Ovary (tissue), 7 donors: ENCODE measurements at regions not wholly inside any gene's neighbourhood (a gene's known extent, or its start where the extent isn't known, plus 50 kb on each side); places are given as distances from the start of the nearest gene placed in this dataset.

ENCODE experiments used
- DNase-seq, 5 donors: peaks; one replicate each; pipeline ENCODE4 v3.0.0-alpha.2; 2019 to 2020
- H3K27ac ChIP-seq, 2 donors: fragments of 200-600 bp; one replicate each; pipeline versions ENCODE4 v1.5.1 to v1.8.0; 2019 to 2022
- H3K27me3 ChIP-seq: fragments of 200-600 bp; one replicate; pipeline ENCODE4 v1.8.0; 2022
- H3K36me3 ChIP-seq: fragments of 200-600 bp; sonication (generic); one replicate; pipeline ENCODE4 v1.5.1; 2019
- H3K4me1 ChIP-seq: one replicate; pipeline ENCODE4 v1.8.1; 2013; ENCODE audit warnings: mild to moderate bottlenecking, moderate library complexity; ENCODE audit not compliant: insufficient read depth
- H3K4me3 ChIP-seq: fragments of 200-600 bp; sonication (generic); one replicate; pipeline ENCODE4 v1.5.1; 2017
- H3K9me3 ChIP-seq, 2 donors: fragments of 200-600 bp in 1 of 2; sonication (generic) in 1 of 2; one replicate each; pipeline versions ENCODE4 v1.5.1 to v1.8.1; 2013 to 2019; ENCODE audit warnings: mild to moderate bottlenecking in 1 of 2, moderate library complexity in 1 of 2
- EP300 ChIP-seq: sonication (generic); formaldehyde crosslinking; IDR thresholded peaks from one replicate; pipeline ENCODE4 v1.6.1; 2017; ENCODE audit warnings: antibody characterized with exemption
- POLR2A ChIP-seq: fragments of 450-650 bp; IDR thresholded peaks from one replicate; pipeline ENCODE4 v1.6.1; 2017; ENCODE audit warnings: antibody characterized with exemption, mild to moderate bottlenecking, moderate library complexity
- WGBS, 3 donors: extraction: QIAGEN DNeasy Blood & Tissue Kit in 1 of 3; methylation state at CpG; one replicate each; pipeline versions ENCODE4 v1.1.5 to v1.1.7; 2013 to 2017; 5-methylcytosine and 5-hydroxymethylcytosine counted together
- intact Hi-C, 4 donors: fragments of 100-400 bp; cut with DNase I; formaldehyde crosslinking; loops; one replicate each; pipeline versions ENCODE4 v1.11.0 to v1.15.1; 2022 to 2023
- TF ChIP-seq, protein P1 (sequence below), 3 donors: fragments of 450-650 bp in 2 of 3; fragments of 200-600 bp in 1 of 3; IDR thresholded peaks; one replicate each; pipeline versions ENCODE4 v1.5.1 to v1.8.0; 2016 to 2022; ENCODE audit warnings: antibody characterized with exemption in 3 of 3, mild to moderate bottlenecking in 1 of 3
- donor health status: DM: no; HTN: no; CAD: no; lungs with moderate emphysema.
- donor health status: DM: no; HTN: no; CAD: no.
- donor health status: Bipolar disorder and iron deficiency.
- donor health status: DM: no; HTN: no; CAD: no.
- donor health status: DM: yes; HTN: yes; CAD: no.

DNA sequence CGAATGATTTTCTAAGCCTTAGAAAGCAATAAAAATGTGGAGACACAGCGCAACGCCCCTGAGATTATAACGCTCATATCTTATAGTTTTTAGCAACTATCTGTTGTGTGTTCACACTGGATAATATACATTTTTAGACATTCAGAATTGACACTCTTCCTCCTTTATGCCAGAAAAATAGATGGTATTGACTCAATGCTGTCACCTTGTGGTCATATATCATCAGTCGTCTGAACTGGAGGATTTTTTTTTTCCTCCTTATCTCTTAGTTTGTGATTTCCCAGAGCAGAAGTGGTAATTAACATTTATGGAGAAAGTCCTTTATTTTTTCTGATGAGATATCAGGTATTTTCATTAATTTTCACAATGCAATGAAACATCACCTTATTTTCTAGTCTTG lies 759.6 kb downstream of the RAB28 start:
- Histone ChIP-seq H3K36me3 (no peaks in the 10 kb centered on the region), H3K4me1 (no peaks in the 10 kb centered on the region), H3K4me3 (no peak overlapping the region), H3K27ac (no peak overlapping the region), H3K9me3 (no peaks in the 10 kb centered on the region), H3K27me3 (no peaks in the 10 kb centered on the region)
- 4 to 10% (median 8%) methylated on average over 5 of the region's 5 CpGs for WGBS, 3 donors
- intact Hi-C loops = no loop called here
- DNase-seq = no peak
- TF ChIP-seq, protein P1, sequence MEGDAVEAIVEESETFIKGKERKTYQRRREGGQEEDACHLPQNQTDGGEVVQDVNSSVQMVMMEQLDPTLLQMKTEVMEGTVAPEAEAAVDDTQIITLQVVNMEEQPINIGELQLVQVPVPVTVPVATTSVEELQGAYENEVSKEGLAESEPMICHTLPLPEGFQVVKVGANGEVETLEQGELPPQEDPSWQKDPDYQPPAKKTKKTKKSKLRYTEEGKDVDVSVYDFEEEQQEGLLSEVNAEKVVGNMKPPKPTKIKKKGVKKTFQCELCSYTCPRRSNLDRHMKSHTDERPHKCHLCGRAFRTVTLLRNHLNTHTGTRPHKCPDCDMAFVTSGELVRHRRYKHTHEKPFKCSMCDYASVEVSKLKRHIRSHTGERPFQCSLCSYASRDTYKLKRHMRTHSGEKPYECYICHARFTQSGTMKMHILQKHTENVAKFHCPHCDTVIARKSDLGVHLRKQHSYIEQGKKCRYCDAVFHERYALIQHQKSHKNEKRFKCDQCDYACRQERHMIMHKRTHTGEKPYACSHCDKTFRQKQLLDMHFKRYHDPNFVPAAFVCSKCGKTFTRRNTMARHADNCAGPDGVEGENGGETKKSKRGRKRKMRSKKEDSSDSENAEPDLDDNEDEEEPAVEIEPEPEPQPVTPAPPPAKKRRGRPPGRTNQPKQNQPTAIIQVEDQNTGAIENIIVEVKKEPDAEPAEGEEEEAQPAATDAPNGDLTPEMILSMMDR (IDR thresholded peaks at IDR 0.05) = peak in 1 of 3 donors; percentile 12
- no peak for TF ChIP-seq EP300

DNA sequence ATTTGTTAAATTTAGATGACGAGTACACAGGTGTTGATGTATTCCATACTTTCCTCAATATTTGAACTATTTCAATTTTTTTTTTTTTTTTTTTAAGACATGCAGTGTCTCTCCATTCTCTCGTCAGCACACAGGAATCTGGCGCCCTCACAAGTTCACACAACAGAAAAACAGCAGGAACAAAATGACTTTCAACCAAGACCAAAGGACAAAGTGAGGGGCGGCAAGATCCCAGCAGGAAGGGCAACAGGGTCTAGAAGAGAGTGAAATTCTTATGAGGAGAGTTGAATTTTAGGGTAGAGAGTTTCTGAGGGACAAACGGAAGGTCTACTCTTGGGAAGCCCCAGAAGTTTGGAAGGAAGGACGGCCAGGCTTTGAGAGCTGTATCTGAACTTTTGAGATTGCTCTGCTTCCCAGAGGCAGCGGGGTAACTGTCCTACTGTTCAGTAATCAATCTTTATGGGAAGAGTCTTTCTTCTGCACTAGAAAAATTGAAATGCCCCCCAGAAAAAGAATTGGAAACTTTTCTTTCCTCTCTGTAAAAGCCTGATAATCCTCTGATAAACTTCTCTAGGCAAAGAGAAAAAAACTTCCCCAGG lies 760.2 kb downstream of the RAB28 start:
- Histone ChIP-seq H3K27ac (no peak overlapping the region), H3K4me3 (no peak overlapping the region), H3K4me1 (no peaks in the 10 kb centered on the region), H3K36me3 (no peaks in the 10 kb centered on the region), H3K9me3 (no peaks in the 10 kb centered on the region), H3K27me3 (no peaks in the 10 kb centered on the region)
- TF ChIP-seq, protein P1 (IDR thresholded peaks at IDR 0.05) = no peak
- TF ChIP-seq POLR2A (no peak), EP300 (no peak)
- no peak for DNase-seq
- intact Hi-C loops = no loop called here
- 10 to 23% (median 19%) methylated on average over 7 of the region's 7 CpGs for WGBS, 3 donors

DNA sequence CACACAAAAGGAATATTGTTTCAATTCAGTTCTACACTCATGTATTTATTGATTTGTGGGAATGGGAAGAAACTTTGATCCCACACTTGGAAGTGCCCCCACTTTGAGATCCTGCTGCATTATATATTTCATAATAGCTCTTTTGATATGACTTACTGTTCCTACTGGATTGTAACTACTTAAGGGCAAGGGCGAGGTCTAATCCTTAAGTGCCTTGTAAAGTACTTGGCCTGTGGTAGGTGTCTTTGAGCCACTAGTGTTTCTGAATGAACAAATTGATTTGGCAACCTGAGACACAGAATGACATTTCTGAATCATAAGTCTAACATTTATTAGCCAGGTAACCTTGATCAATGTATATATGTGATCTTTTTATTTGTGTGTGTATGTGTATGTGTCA lies 767.2 kb downstream of the RAB28 start:
- 94 to 98% (median 96%) methylated on average over 1 of the region's 1 CpG for WGBS, 3 donors

DNA sequence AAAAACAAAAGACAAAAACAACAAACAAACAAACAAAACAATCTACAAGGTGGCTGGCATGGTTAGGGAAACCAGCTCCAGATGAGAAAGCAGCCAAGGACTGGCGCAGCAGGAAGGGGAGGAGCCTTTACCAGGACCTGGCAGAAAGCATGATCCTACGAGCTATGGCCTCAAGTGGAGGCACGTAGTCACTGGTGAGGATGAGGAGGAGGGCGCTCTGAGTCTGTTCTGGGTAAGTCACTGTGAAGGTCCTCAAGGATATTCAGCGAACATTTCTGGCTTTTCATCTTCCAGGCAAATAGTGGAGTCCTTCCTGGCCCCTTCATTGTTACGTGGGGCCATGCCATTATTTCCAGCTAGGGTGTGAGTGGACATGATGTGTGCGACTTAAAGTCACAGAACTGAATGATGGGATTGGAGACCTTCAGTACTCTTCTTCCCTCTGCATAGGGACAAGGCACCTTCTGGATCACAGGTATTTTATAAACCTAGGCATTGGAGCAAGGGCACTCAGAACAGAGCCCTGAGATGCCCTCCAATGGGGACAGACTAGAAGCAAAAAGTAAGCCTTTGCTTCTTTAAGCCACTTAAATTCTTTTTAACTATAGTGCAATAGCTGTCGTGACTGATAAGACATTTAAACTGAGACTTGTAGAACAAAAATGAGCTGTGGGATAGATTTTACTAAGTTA lies 771.3 kb downstream of the RAB28 start:
- H3K27ac ChIP-seq = no peak overlapping the region
- no peaks in the 10 kb centered on the region for H3K9me3 ChIP-seq
- H3K36me3 ChIP-seq = no peaks in the 10 kb centered on the region
- TF ChIP-seq, protein P1 (IDR thresholded peaks at IDR 0.05) = no peak
- TF ChIP-seq POLR2A (no peak), EP300 (no peak)
- intact Hi-C loops = no loop called here
- H3K4me1 ChIP-seq = no peaks in the 10 kb centered on the region
- H3K4me3 ChIP-seq = no peak overlapping the region
- DNase-seq = no peak
- WGBS, 3 donors = 80 to 81% (median 80%) methylated on average over 8 of the region's 8 CpGs
- H3K27me3 ChIP-seq = no peaks in the 10 kb centered on the region

More for the DNA sequence above, 767.2 kb downstream of the RAB28 start:
- TF ChIP-seq, protein P1 (IDR thresholded peaks at IDR 0.05) = no peak
- TF ChIP-seq EP300 (no peak), POLR2A (no peak)
- Histone ChIP-seq H3K4me1 (no peaks in the 10 kb centered on the region), H3K9me3 (no peaks in the 10 kb centered on the region), H3K4me3 (no peak overlapping the region), H3K27me3 (no peaks in the 10 kb centered on the region), H3K27ac (no peak overlapping the region), H3K36me3 (no peaks in the 10 kb centered on the region)
- no peak for DNase-seq
- intact Hi-C loops = no loop called here
